Smooth muscle cell (in vitro differentiated cells): ENCODE measurements at regions not wholly inside any gene's neighbourhood (a gene's known extent, or its start where the extent isn't known, plus 50 kb on each side); places are given as distances from the start of the nearest gene placed in this dataset.

Experiments used
- DNase-seq: peaks from one replicate; lab custom pipeline; 2025; ENCODE audit not compliant: unreplicated experiment; lab: John Stamatoyannopoulos, UW
- H2AFZ ChIP-seq: fragments of 200-600 bp; sonication (generic); 2 replicates; pipeline ENCODE4 v1.6.0; 2016; ENCODE audit warnings: antibody characterized with exemption, low read depth, mild to moderate bottlenecking
- H3F3A ChIP-seq: fragments of 200-600 bp; sonication (generic); 2 replicates; pipeline ENCODE4 v1.6.0; 2017; ENCODE audit warnings: antibody characterized with exemption, low read depth
- H3K27ac ChIP-seq: fragments of 200-600 bp; sonication (generic); 2 replicates; pipeline ENCODE4 v1.5.1; 2016; ENCODE audit warnings: low read depth, mild to moderate bottlenecking
- H3K27me3 ChIP-seq: fragments of 200-600 bp; sonication (generic); 2 replicates; pipeline ENCODE4 v1.6.1; 2016; ENCODE audit warnings: low read depth, mild to moderate bottlenecking
- H3K36me3 ChIP-seq: fragments of 200-600 bp; sonication (generic); 2 replicates; pipeline ENCODE4 v1.5.1; 2016; ENCODE audit warnings: low read depth
- H3K4me1 ChIP-seq: fragments of 200-600 bp; sonication (generic); 2 replicates; pipeline ENCODE4 v1.5.1; 2016; ENCODE audit warnings: low read depth
- H3K4me2 ChIP-seq: fragments of 200-600 bp; sonication (generic); 2 replicates; pipeline ENCODE4 v1.6.0; 2016; ENCODE audit warnings: mild to moderate bottlenecking
- H3K4me3 ChIP-seq: fragments of 200-600 bp; sonication (generic); 2 replicates; pipeline ENCODE4 v1.5.1; 2016; ENCODE audit warnings: mild to moderate bottlenecking
- H3K79me2 ChIP-seq: fragments of 200-600 bp; sonication (generic); 2 replicates; pipeline ENCODE4 v1.6.0; 2016; ENCODE audit warnings: low read depth, mild to moderate bottlenecking
- H3K9ac ChIP-seq: fragments of 200-600 bp; sonication (generic); 2 replicates; pipeline ENCODE4 v1.6.0; 2016; ENCODE audit warnings: low read depth
- H3K9me3 ChIP-seq: fragments of 200-600 bp; sonication (generic); replicated peaks from 2 replicates; pipeline ENCODE4 v1.5.1; 2016; ENCODE audit warnings: low read depth
- H4K20me1 ChIP-seq: fragments of 200-600 bp; sonication (generic); 2 replicates; pipeline ENCODE4 v1.6.0; 2016; ENCODE audit warnings: low read depth
- WGBS: methylation state at CpG from one replicate; pipeline ENCODE4 v1.1.7; 2016; ENCODE audit warnings: low lambda C conversion rate; 5-methylcytosine and 5-hydroxymethylcytosine counted together
- TF ChIP-seq, protein P1 (sequence below): fragments of 200-600 bp; sonication (generic); IDR thresholded peaks from 2 replicates; pipeline ENCODE4 v1.5.1; 2017; ENCODE audit warnings: borderline replicate concordance, mild to moderate bottlenecking, antibody characterized with exemption; ENCODE audit not compliant: insufficient read depth, poor library complexity, severe bottlenecking

DNA sequence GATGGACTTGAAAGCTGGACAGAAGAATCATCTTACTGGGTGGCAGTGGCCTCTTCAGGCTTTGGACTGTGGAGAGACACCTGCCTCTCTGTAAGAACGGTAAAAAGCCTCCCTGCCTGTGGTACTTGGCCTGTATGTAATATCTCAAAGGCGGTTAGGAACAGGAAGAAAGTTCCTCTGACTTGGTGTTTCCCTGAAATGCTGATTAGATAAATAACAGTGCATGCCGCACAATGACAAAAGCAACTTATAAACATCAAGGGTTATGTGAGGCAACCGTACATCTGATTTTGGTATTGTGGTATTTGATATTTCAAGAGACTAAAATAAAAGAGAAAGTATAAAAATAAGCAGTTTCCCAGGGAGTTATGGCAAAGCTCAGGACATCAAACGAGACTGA, 92.4 kb upstream of the SORBS2 start:
- Histone ChIP-seq H3K27ac (no peak overlapping the region), H3K4me2 (no peak overlapping the region), H4K20me1 (no peaks in the 10 kb centered on the region), H3K79me2 (no peaks in the 10 kb centered on the region), H3K27me3 (peaks cover 26% of the 10 kb centered on the region), H3K36me3 (no peaks in the 10 kb centered on the region), H2AFZ (no peak overlapping the region), H3K4me3 (no peak overlapping the region), H3K9me3 (no peaks in the 10 kb centered on the region), H3K4me1 (no peaks in the 10 kb centered on the region), H3F3A (no peaks in the 10 kb centered on the region), H3K9ac (no peak overlapping the region)
- no peak for DNase-seq
- 93% methylated on average over 5 of the region's 5 CpGs for WGBS
- TF ChIP-seq, protein P1, sequence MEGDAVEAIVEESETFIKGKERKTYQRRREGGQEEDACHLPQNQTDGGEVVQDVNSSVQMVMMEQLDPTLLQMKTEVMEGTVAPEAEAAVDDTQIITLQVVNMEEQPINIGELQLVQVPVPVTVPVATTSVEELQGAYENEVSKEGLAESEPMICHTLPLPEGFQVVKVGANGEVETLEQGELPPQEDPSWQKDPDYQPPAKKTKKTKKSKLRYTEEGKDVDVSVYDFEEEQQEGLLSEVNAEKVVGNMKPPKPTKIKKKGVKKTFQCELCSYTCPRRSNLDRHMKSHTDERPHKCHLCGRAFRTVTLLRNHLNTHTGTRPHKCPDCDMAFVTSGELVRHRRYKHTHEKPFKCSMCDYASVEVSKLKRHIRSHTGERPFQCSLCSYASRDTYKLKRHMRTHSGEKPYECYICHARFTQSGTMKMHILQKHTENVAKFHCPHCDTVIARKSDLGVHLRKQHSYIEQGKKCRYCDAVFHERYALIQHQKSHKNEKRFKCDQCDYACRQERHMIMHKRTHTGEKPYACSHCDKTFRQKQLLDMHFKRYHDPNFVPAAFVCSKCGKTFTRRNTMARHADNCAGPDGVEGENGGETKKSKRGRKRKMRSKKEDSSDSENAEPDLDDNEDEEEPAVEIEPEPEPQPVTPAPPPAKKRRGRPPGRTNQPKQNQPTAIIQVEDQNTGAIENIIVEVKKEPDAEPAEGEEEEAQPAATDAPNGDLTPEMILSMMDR, result no peak

DNA sequence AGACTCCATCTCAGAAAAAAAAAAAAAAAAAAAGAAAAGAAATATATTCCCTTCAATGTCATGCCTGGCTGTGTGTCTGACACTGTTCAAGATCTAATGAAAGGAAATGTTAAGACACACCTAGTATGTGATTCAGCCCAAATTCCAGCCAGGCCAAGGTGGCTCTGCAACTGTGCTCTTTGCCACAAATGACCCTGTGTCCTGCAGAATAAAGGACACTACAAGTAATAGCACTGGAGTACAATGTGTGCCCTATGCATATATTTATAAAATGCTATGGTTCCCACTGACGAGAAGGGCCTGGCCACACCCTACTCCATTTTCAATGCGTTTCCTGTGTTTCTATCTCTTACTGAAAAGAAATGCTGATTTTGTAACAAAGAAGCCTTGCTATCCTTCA, 98.0 kb upstream of the SORBS2 start:
- WGBS, result 78% methylated on average over 2 of the region's 2 CpGs
- no peak overlapping the region for H3K4me2 ChIP-seq
- TF ChIP-seq, protein P1, result no peak
- peaks cover 11% of the 10 kb centered on the region for H3K27me3 ChIP-seq
- H4K20me1 ChIP-seq, result no peaks in the 10 kb centered on the region
- DNase-seq, result no peak
- no peaks in the 10 kb centered on the region for H3K79me2 ChIP-seq
- peaks cover under 1% of the 10 kb centered on the region for H3F3A ChIP-seq
- H3K9me3 ChIP-seq, result no peaks in the 10 kb centered on the region
- H3K27ac ChIP-seq, result no peak overlapping the region
- no peak overlapping the region for H2AFZ ChIP-seq
- no peak overlapping the region for H3K9ac ChIP-seq
- no peak overlapping the region for H3K4me3 ChIP-seq
- H3K36me3 ChIP-seq, result no peaks in the 10 kb centered on the region
- no peaks in the 10 kb centered on the region for H3K4me1 ChIP-seq

DNA sequence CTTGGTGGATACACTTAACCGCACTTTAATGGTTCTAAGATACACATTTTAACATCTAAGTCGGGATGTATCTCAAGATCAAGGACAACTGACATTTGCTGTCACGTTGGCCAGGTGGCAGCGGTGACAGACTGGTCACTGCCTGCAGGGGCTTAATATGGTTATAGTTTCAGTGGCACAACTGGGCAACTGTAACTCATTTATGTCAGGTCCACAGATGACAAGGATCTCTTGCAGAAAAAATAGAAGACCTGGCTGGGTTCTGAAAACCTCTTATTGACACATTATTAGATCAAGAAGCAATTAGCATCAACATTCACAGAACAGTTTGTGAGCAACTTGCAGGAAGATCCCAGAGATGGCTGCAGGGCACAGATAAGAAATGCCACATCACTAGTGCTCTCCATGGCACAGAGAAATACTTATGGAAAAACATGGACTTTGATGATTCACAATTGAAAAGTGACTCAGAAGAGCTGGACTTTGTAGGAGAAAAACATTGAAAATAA, 99.6 kb upstream of the SORBS2 start:
- Histone ChIP-seq H3K4me2 (no peak overlapping the region), H3K9me3 (no peaks in the 10 kb centered on the region), H3K9ac (no peak overlapping the region), H2AFZ (no peak overlapping the region), H3K4me3 (no peak overlapping the region), H3K79me2 (no peaks in the 10 kb centered on the region), H3K27ac (no peak overlapping the region), H3F3A (peaks cover 7% of the 10 kb centered on the region), H3K36me3 (no peaks in the 10 kb centered on the region), H3K4me1 (peaks cover 4% of the 10 kb centered on the region), H3K27me3 (peaks cover 7% of the 10 kb centered on the region), H4K20me1 (no peaks in the 10 kb centered on the region)
- WGBS, result 93% methylated on average over 4 of the region's 4 CpGs
- TF ChIP-seq, protein P1, result no peak
- no peak for DNase-seq

DNA sequence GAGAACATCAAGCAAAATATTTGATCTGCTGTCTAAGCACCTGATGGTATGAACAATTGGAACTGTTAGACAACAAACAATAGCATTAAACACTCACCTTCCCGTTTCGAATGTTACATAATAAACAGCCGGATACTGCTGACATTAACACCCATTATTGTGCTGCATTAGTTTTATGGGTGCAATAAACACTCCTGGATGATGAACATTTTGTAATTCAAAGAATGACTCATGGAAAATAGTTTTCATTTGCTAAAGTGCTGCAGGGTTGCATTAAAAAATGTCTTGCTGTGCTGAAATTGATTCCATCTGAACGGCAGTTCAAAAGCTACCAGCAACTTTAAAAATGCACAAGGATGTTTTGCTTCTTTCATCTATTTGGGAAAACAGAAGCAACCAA, 100.8 kb upstream of the SORBS2 start:
- Histone ChIP-seq H3K4me3 (no peak overlapping the region), H3K27ac (no peak overlapping the region), H4K20me1 (no peaks in the 10 kb centered on the region), H3K27me3 (peaks cover 13% of the 10 kb centered on the region), H3F3A (peaks cover 7% of the 10 kb centered on the region), H3K9me3 (no peaks in the 10 kb centered on the region), H3K4me1 (peaks cover 4% of the 10 kb centered on the region), H3K79me2 (no peaks in the 10 kb centered on the region), H2AFZ (no peak overlapping the region), H3K4me2 (no peak overlapping the region), H3K9ac (no peak overlapping the region), H3K36me3 (no peaks in the 10 kb centered on the region)
- TF ChIP-seq, protein P1, result no peak
- no peak for DNase-seq
- 67% methylated on average over 4 of the region's 4 CpGs for WGBS
